Liver (tissue), 8 donors: ENCODE measurements at regions not wholly inside any gene's neighbourhood (a gene's known extent, or its start where the extent isn't known, plus 50 kb on each side); places are given as distances from the start of the nearest gene placed in this dataset.

Experiments used
- DNase-seq: peaks from one replicate; pipeline ENCODE4 v3.0.0-alpha.2; 2017; ENCODE audit warnings: low spot score
- H3K27ac ChIP-seq, 2 donors: one replicate each; pipeline ENCODE4 v1.7.0; 2013; ENCODE audit warnings: inconsistent platforms in 2 of 2, low read length in 2 of 2, control low read depth in 1 of 2, low read depth in 1 of 2, mild to moderate bottlenecking in 1 of 2
- H3K27me3 ChIP-seq, 4 donors: one replicate each; pipeline versions ENCODE4 v1.6.1 to v1.7.0; 2013; ENCODE audit warnings: low read length in 3 of 4, inconsistent platforms in 1 of 4, mild to moderate bottlenecking in 1 of 4, moderate library complexity in 1 of 4; ENCODE audit not compliant: control insufficient read depth in 4 of 4, insufficient read depth in 4 of 4
- H3K36me3 ChIP-seq, 4 donors: one replicate each; pipeline versions ENCODE4 v1.6.1 to v1.7.0; 2013; ENCODE audit warnings: low read length in 3 of 4, mild to moderate bottlenecking in 3 of 4, low read depth in 1 of 4, moderate library complexity in 1 of 4; ENCODE audit not compliant: control insufficient read depth in 4 of 4, insufficient read depth in 3 of 4
- H3K4me1 ChIP-seq, 4 donors: one replicate each; pipeline versions ENCODE4 v1.6.1 to v1.7.0; 2013; ENCODE audit warnings: low read length in 3 of 4, mild to moderate bottlenecking in 3 of 4, moderate library complexity in 1 of 4; ENCODE audit not compliant: control insufficient read depth in 4 of 4, insufficient read depth in 4 of 4
- H3K4me3 ChIP-seq, 3 donors: one replicate each; pipeline versions ENCODE4 v1.6.1 to v1.7.0; 2013; ENCODE audit warnings: low read length in 3 of 3, control low read depth in 1 of 3, low read depth in 1 of 3, mild to moderate bottlenecking in 1 of 3
- H3K9ac ChIP-seq, 2 donors: one replicate each; pipeline ENCODE4 v1.7.0; 2013; ENCODE audit warnings: low read length in 2 of 2, mild to moderate bottlenecking in 2 of 2, moderate library complexity in 2 of 2, control low read depth in 1 of 2, low read depth in 1 of 2
- H3K9me3 ChIP-seq, 4 donors: one replicate each; pipeline versions ENCODE4 v1.6.1 to v1.7.0; 2013; ENCODE audit warnings: low read length in 3 of 4; ENCODE audit not compliant: control insufficient read depth in 4 of 4
- ATF3 ChIP-seq: IDR thresholded peaks from 2 replicates; pipeline ENCODE4 v1.6.1; 2016; ENCODE audit warnings: antibody characterized with exemption
- CTCF ChIP-seq: fragments of 150-350 bp; IDR thresholded peaks from 2 replicates; pipeline ENCODE4 v1.5.1; 2017; ENCODE audit warnings: improper control_type of control experiment, low read depth, low read length; ENCODE audit not compliant: missing input control
- FOXA1 ChIP-seq: IDR thresholded peaks from 2 replicates; pipeline ENCODE4 v1.6.1; 2016; ENCODE audit warnings: antibody characterized with exemption
- FOXA2 ChIP-seq: IDR thresholded peaks from 2 replicates; pipeline ENCODE4 v1.6.1; 2016; ENCODE audit warnings: antibody characterized with exemption
- GABPA ChIP-seq, 2 donors: IDR thresholded peaks in 1 of 2; conservative IDR thresholded peaks in 1 of 2; 2 replicates each; pipeline ENCODE4 v1.6.1; 2016; ENCODE audit warnings: antibody characterized with exemption in 2 of 2, mild to moderate bottlenecking in 1 of 2, moderate library complexity in 1 of 2
- HNF4A ChIP-seq, 2 donors: conservative IDR thresholded peaks; 2 replicates each; pipeline ENCODE4 v1.6.1; 2016; ENCODE audit warnings: antibody characterized with exemption in 2 of 2, mild to moderate bottlenecking in 2 of 2
- HNF4G ChIP-seq: IDR thresholded peaks from 2 replicates; pipeline ENCODE4 v1.6.1; 2016; ENCODE audit warnings: antibody characterized with exemption
- MAX ChIP-seq: IDR thresholded peaks from 2 replicates; pipeline ENCODE4 v1.6.1; 2016; ENCODE audit warnings: antibody characterized with exemption
- NR2F2 ChIP-seq: IDR thresholded peaks from 2 replicates; pipeline ENCODE4 v1.6.1; 2016; ENCODE audit warnings: antibody characterized with exemption
- RAD21 ChIP-seq, 2 donors: IDR thresholded peaks; 2 replicates each; pipeline ENCODE4 v1.6.1; 2016; ENCODE audit warnings: antibody characterized with exemption in 2 of 2, mild to moderate bottlenecking in 2 of 2
- REST ChIP-seq: IDR thresholded peaks from 2 replicates; pipeline ENCODE4 v1.6.1; 2016; ENCODE audit warnings: antibody characterized with exemption, mild to moderate bottlenecking
- RXRA ChIP-seq, 2 donors: IDR thresholded peaks; 2 replicates each; pipeline ENCODE4 v1.6.1; 2017 to 2018; ENCODE audit warnings: antibody characterized with exemption in 2 of 2, mild to moderate bottlenecking in 1 of 2
- TAF1 ChIP-seq: conservative IDR thresholded peaks from 2 replicates; pipeline ENCODE4 v1.6.1; 2016; ENCODE audit warnings: antibody characterized with exemption, mild to moderate bottlenecking
- YY1 ChIP-seq: IDR thresholded peaks from 2 replicates; pipeline ENCODE4 v1.6.1; 2016; ENCODE audit warnings: antibody characterized with exemption, mild to moderate bottlenecking
- ZBTB33 ChIP-seq: IDR thresholded peaks from 2 replicates; pipeline ENCODE4 v1.6.1; 2016; ENCODE audit warnings: antibody characterized with exemption
- WGBS: extraction: QIAGEN DNeasy Blood & Tissue Kit; methylation state at CpG from one replicate; pipeline ENCODE4 v1.1.7; 2013; 5-methylcytosine and 5-hydroxymethylcytosine counted together
- donor health status: healthy.
- donor health status: healthy.
- donor health status: healthy.
- donor health status: healthy.
- donor health status: healthy.

GRCh38 chr6:33877982-33878535, 74.3 kb upstream of the MLN start:
- Histone ChIP-seq H3K9ac (no peak overlapping the region), H3K4me3 (no peak overlapping the region), H3K4me1 (no peaks in the 10 kb centered on the region), H3K9me3 (no peaks in the 10 kb centered on the region), H3K27me3 (no peaks in the 10 kb centered on the region), H3K27ac (no peak overlapping the region), H3K36me3 (no peaks in the 10 kb centered on the region)
- TF ChIP-seq TAF1 (no peak), FOXA1 (no peak), ZBTB33 (no peak), HNF4G (no peak), CTCF (no peak), RAD21 (IDR thresholded peaks at IDR 0.05) (no peak), FOXA2 (no peak), RXRA (IDR thresholded peaks at IDR 0.05) (no peak)
- 66% methylated on average over 7 of the region's 7 CpGs for WGBS
- no peak for DNase-seq

GRCh38 chr6:33875696-33876095, 71.9 kb upstream of the MLN start:
- H3K36me3 ChIP-seq: no peaks in the 10 kb centered on the region
- H3K27ac ChIP-seq: no peak overlapping the region
- H3K4me3 ChIP-seq: no peak overlapping the region
- H3K27me3 ChIP-seq: no peaks in the 10 kb centered on the region
- H3K9me3 ChIP-seq: no peaks in the 10 kb centered on the region
- no peaks in the 10 kb centered on the region for H3K4me1 ChIP-seq
- WGBS: 92% methylated on average over 5 of the region's 5 CpGs
- no peak for DNase-seq
- H3K9ac ChIP-seq: no peak overlapping the region
- TF ChIP-seq HNF4G (no peak), REST (no peak), RXRA (IDR thresholded peaks at IDR 0.05) (no peak), MAX (no peak), HNF4A (conservative IDR thresholded peaks at IDR 0.05) (no peak), TAF1 (no peak), FOXA2 (no peak), YY1 (no peak), RAD21 (IDR thresholded peaks at IDR 0.05) (no peak), FOXA1 (no peak), NR2F2 (no peak), CTCF (no peak), ATF3 (no peak), GABPA (IDR thresholded peaks at IDR 0.05 in 1 of 2, conservative IDR thresholded peaks at IDR 0.05 in 1 of 2) (no peak)
